ENCODE measurements at regions not wholly inside any gene's neighbourhood (a gene's known extent, or its start where the extent isn't known, plus 50 kb on each side); places are given as distances from the start of the nearest gene placed in this dataset.

DNA sequence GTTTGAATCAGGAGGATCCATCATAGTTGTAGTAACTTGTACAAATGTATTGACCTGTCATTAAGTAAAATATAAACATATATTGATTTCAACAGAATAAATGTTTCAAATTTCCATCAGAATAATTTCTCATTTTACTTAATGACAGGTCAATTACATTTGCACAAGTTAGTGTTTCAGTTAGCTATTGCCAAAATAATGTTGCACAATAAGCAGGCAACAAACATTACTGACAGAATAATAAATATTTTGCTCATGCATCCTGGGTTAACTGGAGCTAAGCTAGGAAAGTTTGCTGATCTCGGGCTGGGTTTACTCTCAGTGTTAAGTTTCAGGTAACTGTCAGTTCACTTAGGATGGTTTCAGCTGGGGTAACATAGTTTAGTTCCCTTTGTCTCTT, 822.4 kb downstream of the KCNT2 start:
- CTCF ChIA-PET, result interaction anchor here (0.6 kb wide), 1 partner anchor 437 kb away, joined by 3 read pairs; no protein-coding TSS in a partner anchor
- TF ChIP-seq, protein P1, sequence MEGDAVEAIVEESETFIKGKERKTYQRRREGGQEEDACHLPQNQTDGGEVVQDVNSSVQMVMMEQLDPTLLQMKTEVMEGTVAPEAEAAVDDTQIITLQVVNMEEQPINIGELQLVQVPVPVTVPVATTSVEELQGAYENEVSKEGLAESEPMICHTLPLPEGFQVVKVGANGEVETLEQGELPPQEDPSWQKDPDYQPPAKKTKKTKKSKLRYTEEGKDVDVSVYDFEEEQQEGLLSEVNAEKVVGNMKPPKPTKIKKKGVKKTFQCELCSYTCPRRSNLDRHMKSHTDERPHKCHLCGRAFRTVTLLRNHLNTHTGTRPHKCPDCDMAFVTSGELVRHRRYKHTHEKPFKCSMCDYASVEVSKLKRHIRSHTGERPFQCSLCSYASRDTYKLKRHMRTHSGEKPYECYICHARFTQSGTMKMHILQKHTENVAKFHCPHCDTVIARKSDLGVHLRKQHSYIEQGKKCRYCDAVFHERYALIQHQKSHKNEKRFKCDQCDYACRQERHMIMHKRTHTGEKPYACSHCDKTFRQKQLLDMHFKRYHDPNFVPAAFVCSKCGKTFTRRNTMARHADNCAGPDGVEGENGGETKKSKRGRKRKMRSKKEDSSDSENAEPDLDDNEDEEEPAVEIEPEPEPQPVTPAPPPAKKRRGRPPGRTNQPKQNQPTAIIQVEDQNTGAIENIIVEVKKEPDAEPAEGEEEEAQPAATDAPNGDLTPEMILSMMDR (IDR thresholded peaks at IDR 0.05; ENCODE audit: insufficient read depth, low read length, missing control alignments), result no peak
- POLR2A ChIA-PET, result no interaction called here

DNA sequence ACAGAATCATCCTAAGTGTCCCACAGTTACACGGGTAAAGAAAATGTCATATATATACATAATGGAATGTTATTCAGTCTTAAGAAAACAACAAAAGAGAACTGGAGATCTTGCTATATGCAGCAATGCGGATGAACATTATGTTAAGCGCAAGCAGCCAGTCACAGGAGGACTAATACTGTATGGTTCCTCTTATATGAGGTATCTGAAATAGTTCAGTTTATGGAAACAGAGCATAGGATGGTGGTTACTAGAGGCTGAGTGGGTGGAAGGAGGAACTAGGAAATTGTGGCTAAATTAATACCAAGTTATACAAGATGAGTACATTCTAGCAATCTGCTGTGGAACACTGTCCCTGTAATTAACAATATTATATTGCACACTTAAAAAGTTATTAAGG, 834.3 kb downstream of the KCNT2 start:
- ChIA-PET POLR2A (no interaction called here), CTCF (no interaction called here)
- no peak overlapping the region for H3K4me3 ChIP-seq (ENCODE audit: low read depth, low read length)
- no peak for DNase-seq (ENCODE audit: low read depth, low spot score)
- TF ChIP-seq, protein P1 (IDR thresholded peaks at IDR 0.05; ENCODE audit: insufficient read depth, low read length, missing control alignments), result no peak

More for the DNA sequence above, 822.4 kb downstream of the KCNT2 start:
- no peak overlapping the region for H3K4me3 ChIP-seq (ENCODE audit: low read depth, low read length)
- no peak for DNase-seq (ENCODE audit: low read depth, low spot score)

- CTCF ChIA-PET, result no interaction called here
- TF ChIP-seq, protein P1 (IDR thresholded peaks at IDR 0.05; ENCODE audit: insufficient read depth, low read length, missing control alignments), result no peak
- no peak overlapping the region for H3K4me3 ChIP-seq (ENCODE audit: low read depth, low read length)
- no peak for DNase-seq (ENCODE audit: low read depth, low spot score)
- POLR2A ChIA-PET, result no interaction called here
Measured at GRCh38 chr1:195769461-195769860, 838.8 kb downstream of the KCNT2 start.

DNA sequence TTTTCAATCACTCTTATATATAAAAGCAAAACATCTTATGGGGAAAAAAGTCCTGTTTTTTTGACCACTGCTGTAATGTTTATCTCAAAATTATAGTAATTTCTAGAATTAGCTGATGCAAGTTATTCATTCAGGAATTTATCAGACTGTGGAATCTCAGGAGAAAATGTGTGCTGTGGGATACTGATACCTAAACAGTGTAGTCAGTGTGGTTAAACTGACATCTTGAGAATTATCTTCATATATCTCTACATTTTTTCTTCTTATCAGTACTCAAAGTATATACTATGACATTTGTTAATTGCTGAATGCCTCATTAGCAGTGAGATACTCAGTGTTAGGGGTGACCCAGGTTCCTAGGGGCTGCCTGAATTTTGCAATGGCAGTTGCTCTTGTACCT, 839.3 kb downstream of the KCNT2 start:
- ChIA-PET CTCF (no interaction called here), POLR2A (no interaction called here)
- TF ChIP-seq, protein P1 (IDR thresholded peaks at IDR 0.05; ENCODE audit: insufficient read depth, low read length, missing control alignments), result no peak
- no peak overlapping the region for H3K4me3 ChIP-seq (ENCODE audit: low read depth, low read length)
- no peak for DNase-seq (ENCODE audit: low read depth, low spot score)

- H3K4me3 ChIP-seq (ENCODE audit: low read depth, low read length), result no peak overlapping the region
- DNase-seq (ENCODE audit: low read depth, low spot score), result no peak
- CTCF ChIA-PET, result no interaction called here
- TF ChIP-seq, protein P1 (IDR thresholded peaks at IDR 0.05; ENCODE audit: insufficient read depth, low read length, missing control alignments), result no peak
- POLR2A ChIA-PET, result no interaction called here
Measured at GRCh38 chr1:195768377-195768776, 839.9 kb downstream of the KCNT2 start.

GRCh38 chr1:195766709-195767108, 841.5 kb downstream of the KCNT2 start:
- ChIA-PET POLR2A (no interaction called here), CTCF (no interaction called here)
- TF ChIP-seq, protein P1 (IDR thresholded peaks at IDR 0.05; ENCODE audit: insufficient read depth, low read length, missing control alignments), result no peak
- no peak overlapping the region for H3K4me3 ChIP-seq (ENCODE audit: low read depth, low read length)
- DNase-seq (ENCODE audit: low read depth, low spot score), result no peak

Data from AG04449 (cell line).